K562 (cell line): ENCODE measurements at regions not wholly inside any gene's neighbourhood (a gene's known extent, or its start where the extent isn't known, plus 50 kb on each side); places are given as distances from the start of the nearest gene placed in this dataset.

Experiments
- ATAC-seq: fragments of 200-7000 bp; cut with Tn5 transposase; 3 replicates; pipeline ENCODE4 v1.9.1; 2020; ENCODE audit warnings: moderate library complexity
- BruUV-seq: library from RNA; stranded (reverse); fragments of 400-500 nt; replicated peaks from 2 replicates; lab custom pipeline; 2021; lab: Mats Ljungman, UMichigan
- CTCF ChIA-PET: fragments of 300-600 bp; formaldehyde crosslinking; extraction: SDS; loops from one replicate; lab custom pipeline; 2021; ENCODE audit warnings: low intra/inter-chr PET ratio; lab: Yijun Ruan, JAX
- POLR2A ChIA-PET: fragments of 300-600, 350-650 bp; sonication (Branson Sonifier 250); formaldehyde crosslinking; extraction: SDS; loops from one replicate; lab custom pipeline; 2021; ENCODE audit warnings: antibody characterized with exemption, inconsistent platforms; lab: Yijun Ruan, JAX
- DNase-seq, 4 experiments: peaks; one replicate each; pipeline versions ENCODE4 v3.0.0 to v3.0.0-alpha.2; 2011 to 2018; ENCODE audit warnings: low spot score in 3 of 4, mixed read lengths in 3 of 4; ENCODE audit errors: extremely low read depth in 1 of 4
- FAIRE-seq: peaks from 2 replicates; lab custom pipeline; 2011; peaks lifted over from hg19 to GRCh38; lab: Jason Lieb, UNC
- H2AFZ ChIP-seq: 2 replicates; pipeline ENCODE4 v1.6.0; 2011; ENCODE audit warnings: low read depth, low read length, control low read depth, inconsistent platforms
- H3K27ac ChIP-seq: fragments of 200-600 bp; 3 replicates; pipeline ENCODE4 v1.8.0; 2011; ENCODE audit warnings: low read depth, mild to moderate bottlenecking, control low read depth, inconsistent platforms, low read length, moderate library complexity, mixed read lengths; ENCODE audit errors: extremely low read depth
- H3K27me3 ChIP-seq, 2 experiments: fragments of 300-600 bp in 1 of 2; 2 replicates in 1 of 2; 3 replicates in 1 of 2; pipeline versions ENCODE4 v1.6.0 to v1.8.0; 2011; ENCODE audit warnings: inconsistent platforms in 2 of 2, low read length in 2 of 2, mild to moderate bottlenecking in 1 of 2, mixed read lengths in 1 of 2, moderate library complexity in 1 of 2; ENCODE audit not compliant: control insufficient read depth in 2 of 2, insufficient read depth in 2 of 2
- H3K36me3 ChIP-seq: fragments of 300-600 bp; 3 replicates; pipeline ENCODE4 v1.8.0; 2011; ENCODE audit warnings: mild to moderate bottlenecking, low read length, inconsistent platforms; ENCODE audit not compliant: control insufficient read depth, insufficient read depth
- H3K4me1 ChIP-seq, 2 experiments: fragments of 200-600 bp in 1 of 2; replicated peaks in 1 of 2; 2 replicates in 1 of 2; 3 replicates in 1 of 2; pipeline versions ENCODE4 v1.5.1 to v1.8.0; 2011; ENCODE audit warnings: inconsistent platforms in 2 of 2, low read length in 2 of 2, mild to moderate bottlenecking in 1 of 2, mixed read lengths in 1 of 2, moderate library complexity in 1 of 2; ENCODE audit not compliant: control insufficient read depth in 2 of 2, insufficient read depth in 2 of 2
- H3K4me2 ChIP-seq: 2 replicates; pipeline ENCODE4 v1.6.1; 2011; ENCODE audit warnings: low read length, control low read depth, inconsistent platforms, mixed read lengths; ENCODE audit not compliant: insufficient read depth
- H3K4me3 ChIP-seq: fragments of 200-600 bp; sonication (generic), shearing (Covaris generic); 2 replicates; pipeline ENCODE4 v1.5.1; 2016; ENCODE audit warnings: control low read depth, inconsistent platforms
- H3K79me2 ChIP-seq: fragments of 200-600 bp; 3 replicates; pipeline ENCODE4 v1.8.0; 2011; ENCODE audit warnings: low read length, inconsistent platforms; ENCODE audit not compliant: control insufficient read depth, insufficient read depth
- H3K9ac ChIP-seq, 2 experiments: 2 replicates each; pipeline versions ENCODE4 v1.6.0 to v1.6.1; 2011; ENCODE audit warnings: low read depth in 2 of 2, low read length in 2 of 2, control low read depth in 1 of 2, inconsistent platforms in 1 of 2, mild to moderate bottlenecking in 1 of 2, mixed read lengths in 1 of 2; ENCODE audit not compliant: insufficient read depth in 1 of 2
- H3K9me1 ChIP-seq: one replicate; pipeline ENCODE4 v1.6.0; 2011; ENCODE audit warnings: inconsistent platforms, mild to moderate bottlenecking, low read length, moderate library complexity; ENCODE audit not compliant: control insufficient read depth, insufficient read depth
- H3K9me3 ChIP-seq: replicated peaks from 2 replicates; pipeline ENCODE4 v1.5.1; 2011; ENCODE audit warnings: low read depth, low read length, inconsistent platforms; ENCODE audit not compliant: control insufficient read depth, insufficient read depth
- H4K20me1 ChIP-seq: replicated peaks from 2 replicates; pipeline ENCODE4 v1.6.1; 2011; ENCODE audit warnings: low read length, inconsistent platforms, mixed read lengths; ENCODE audit not compliant: control insufficient read depth, insufficient read depth
- CSDE1 ChIP-seq, 2 experiments: fragments of 450-650 bp; IDR thresholded peaks; 2 replicates each; pipeline ENCODE4 v1.6.1; 2016; ENCODE audit warnings: mild to moderate bottlenecking in 1 of 2
- EZH2 ChIP-seq: IDR thresholded peaks from 2 replicates; pipeline ENCODE4 v1.6.1; 2012; ENCODE audit warnings: low read depth, mild to moderate bottlenecking, inconsistent platforms, low read length, borderline replicate concordance
- HDGF ChIP-seq: fragments of 450-650 bp; IDR thresholded peaks from 2 replicates; pipeline ENCODE4 v1.6.1; 2016
- JUNB ChIP-seq: fragments of 450-650 bp; formaldehyde crosslinking; conservative IDR thresholded peaks from 2 replicates; pipeline ENCODE4 v1.4.0; 2020; ENCODE audit warnings: mild to moderate bottlenecking
- MAFF ChIP-seq: IDR thresholded peaks from 2 replicates; pipeline ENCODE4 v1.6.1; 2012; ENCODE audit warnings: low read length, improper control_type of control experiment
- MAFK ChIP-seq: IDR thresholded peaks from 2 replicates; pipeline ENCODE4 v1.6.1; 2011; ENCODE audit warnings: low read length, improper control_type of control experiment
- MED1 ChIP-seq: sonication (generic); formaldehyde crosslinking; IDR thresholded peaks from 2 replicates; pipeline ENCODE4 v1.8.1; 2023; ENCODE audit warnings: missing genetic modification reagents, borderline replicate concordance
- NFE2L1 ChIP-seq: fragments of 450-650 bp; IDR thresholded peaks from 2 replicates; pipeline ENCODE4 v1.6.1; 2016; ENCODE audit warnings: missing genetic modification characterization, low read depth, mild to moderate bottlenecking, missing compliant biosample characterization, moderate library complexity, borderline replicate concordance
- NFRKB ChIP-seq: fragments of 450-650 bp; IDR thresholded peaks from 2 replicates; pipeline ENCODE4 v1.6.1; 2016; ENCODE audit warnings: low read depth
- PHB ChIP-seq: fragments of 250-450 bp; sonication (Bioruptor Pico); IDR thresholded peaks from 2 replicates; pipeline ENCODE4 v1.5.0; 2021
- PRMT5 ChIP-seq: sonication (generic); formaldehyde crosslinking; IDR thresholded peaks from 2 replicates; pipeline ENCODE4 v1.5.0; 2020; ENCODE audit warnings: missing genetic modification reagents
- RFX5 ChIP-seq: IDR thresholded peaks from 2 replicates; pipeline ENCODE4 v1.6.1; 2011; ENCODE audit warnings: low read depth, mild to moderate bottlenecking, improper control_type of control experiment, low read length
- RNF2 ChIP-seq: sonication (generic); IDR thresholded peaks from 2 replicates; pipeline ENCODE4 v1.6.1; 2016
- RUNX1 ChIP-seq: sonication (generic); IDR thresholded peaks from 2 replicates; pipeline ENCODE4 v1.6.1; 2016; ENCODE audit warnings: antibody characterized with exemption, low read depth
- SIN3B ChIP-seq: fragments of 450-650 bp; IDR thresholded peaks from 2 replicates; pipeline ENCODE4 v1.6.1; 2017; ENCODE audit warnings: low read depth, mild to moderate bottlenecking, moderate library complexity
- ZNF41 ChIP-seq: fragments of 250-450 bp; sonication (Bioruptor Pico); conservative IDR thresholded peaks from 2 replicates; pipeline ENCODE4 v1.4.0; 2020; ENCODE audit warnings: mild to moderate bottlenecking
- WGBS: fragments of 100-300 bp; shearing (Covaris generic); methylation state at CpG from one replicate; pipeline ENCODE4 v1.1.6; 2016; ENCODE audit warnings: low coverage, mixed read lengths; ENCODE audit not compliant: insufficient coverage; ENCODE audit errors: missing lambda C conversion rate; 5-methylcytosine and 5-hydroxymethylcytosine counted together
- in situ Hi-C: fragments of 300-500 bp; cut with MboI; formaldehyde crosslinking; loops from 4 replicates; pipeline ENCODE4 v1.15.0; 2018; ENCODE audit warnings: inconsistent platforms, mixed read lengths
- intact Hi-C: fragments of 100-400 bp; cut with micrococcal nuclease; formaldehyde crosslinking; loops from 2 replicates; pipeline ENCODE4 v1.14.2; 2022
- TF ChIP-seq, protein P1 (sequence below): fragments of 150-350 bp; conservative IDR thresholded peaks from 2 replicates; pipeline ENCODE4 v1.6.1; 2014; ENCODE audit warnings: low read length
- TF ChIP-seq, protein P2 (sequence below): sonication (generic); formaldehyde crosslinking; IDR thresholded peaks from 2 replicates; pipeline ENCODE4 v1.9.0; 2022; ENCODE audit warnings: mild to moderate bottlenecking, missing genetic modification reagents

DNA sequence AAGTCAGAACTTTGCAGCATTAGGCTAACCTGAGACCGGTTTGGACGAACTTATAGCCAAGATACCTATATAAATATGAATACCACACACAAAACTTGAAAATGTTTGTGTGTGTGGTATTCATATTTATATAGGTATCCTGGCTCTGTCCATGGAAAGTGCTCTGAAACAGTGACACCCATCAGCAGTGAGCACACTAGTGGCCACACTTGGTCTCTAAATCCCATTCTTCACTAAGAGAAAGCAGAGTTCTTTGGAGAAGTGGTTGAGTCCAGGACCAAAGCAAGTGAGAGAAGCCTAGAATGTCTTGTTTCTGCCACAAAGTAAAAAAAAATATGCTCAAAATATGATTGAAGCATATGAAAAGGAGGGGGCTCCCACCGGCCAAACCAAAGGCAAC lies 146.5 kb downstream of the TWIST2 start:
- Histone ChIP-seq H3K79me2 (no peaks in the 10 kb centered on the region), H3K27ac (no peak overlapping the region), H3K9me1 (no peaks in the 10 kb centered on the region), H3K36me3 (no peaks in the 10 kb centered on the region), H3K4me1 (no peaks in the 10 kb centered on the region), H3K27me3 (peaks cover 2 to 24% of the 10 kb centered on the region in 2 experiments; a peak in 3 of 5 replicates), H3K4me3 (no peak overlapping the region), H2AFZ (no peak overlapping the region), H3K9me3 (no peaks in the 10 kb centered on the region), H3K9ac (no peak overlapping the region), H3K4me2 (no peak overlapping the region), H4K20me1 (no peaks in the 10 kb centered on the region)
- intact Hi-C loops (no loop called here), in situ Hi-C loops (no loop called here)
- FAIRE-seq, result no peak
- 0% methylated on average over 3 of the region's 3 CpGs for WGBS
- ChIA-PET CTCF (no interaction called here), POLR2A (interaction anchor here (0.6 kb wide), 1 partner anchor 11 kb away, joined by 3 read pairs; no protein-coding TSS in a partner anchor)
- TF ChIP-seq NFRKB, result no peak
- no peak for TF ChIP-seq RUNX1
- no peak for TF ChIP-seq SIN3B
- TF ChIP-seq NFE2L1 (tag), result no peak
- TF ChIP-seq RFX5, result no peak
- no peak for TF ChIP-seq HDGF
- no peak for TF ChIP-seq PRMT5 (CRISPR knock-in tag)
- no peak for TF ChIP-seq CSDE1 (IDR thresholded peaks at IDR 0.05)
- no peak for ATAC-seq
- no peak for DNase-seq
- no TSS peak for BruUV-seq

DNA sequence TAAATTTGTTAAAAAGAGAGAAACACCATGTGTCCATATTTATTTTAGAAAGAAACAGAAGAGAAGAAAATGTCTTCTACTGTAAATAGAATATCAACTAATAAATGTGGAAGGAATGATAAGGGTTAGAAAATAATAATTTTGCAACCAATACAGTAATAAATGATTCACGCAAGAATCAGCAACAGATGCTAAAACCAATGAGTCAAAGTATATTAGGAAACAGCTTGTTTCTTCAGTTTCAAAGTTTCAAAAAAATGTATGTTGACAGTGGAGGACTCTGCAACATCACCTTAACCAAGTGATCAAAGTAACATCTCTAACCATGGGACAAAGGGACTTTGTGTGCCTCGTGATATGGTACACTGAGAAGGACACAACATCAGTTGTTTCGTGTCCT lies 147.0 kb downstream of the TWIST2 start:
- Histone ChIP-seq H3K4me1 (no peaks in the 10 kb centered on the region), H3K36me3 (no peaks in the 10 kb centered on the region), H3K9ac (no peak overlapping the region), H3K4me3 (no peak overlapping the region), H3K9me1 (no peaks in the 10 kb centered on the region), H3K27me3 (peaks cover 2 to 24% of the 10 kb centered on the region in 2 experiments; a peak in 3 of 5 replicates), H4K20me1 (no peaks in the 10 kb centered on the region), H3K4me2 (no peak overlapping the region), H3K79me2 (no peaks in the 10 kb centered on the region), H3K9me3 (no peaks in the 10 kb centered on the region), H3K27ac (no peak overlapping the region), H2AFZ (no peak overlapping the region)
- ChIA-PET CTCF (no interaction called here), POLR2A (no interaction called here)
- intact Hi-C loops, result no loop called here
- DNase-seq (no peak), FAIRE-seq (no peak), ATAC-seq (no peak)
- 0% methylated on average over 3 of the region's 3 CpGs for WGBS
- no TSS peak for BruUV-seq
- in situ Hi-C loops, result no loop called here
- TF ChIP-seq JUNB (CRISPR knock-in tag), result no peak
- no peak for TF ChIP-seq PHB (CRISPR knock-in tag)
- TF ChIP-seq MED1, result no peak
- no peak for TF ChIP-seq ZNF41 (CRISPR knock-in tag)
- TF ChIP-seq, protein P1, sequence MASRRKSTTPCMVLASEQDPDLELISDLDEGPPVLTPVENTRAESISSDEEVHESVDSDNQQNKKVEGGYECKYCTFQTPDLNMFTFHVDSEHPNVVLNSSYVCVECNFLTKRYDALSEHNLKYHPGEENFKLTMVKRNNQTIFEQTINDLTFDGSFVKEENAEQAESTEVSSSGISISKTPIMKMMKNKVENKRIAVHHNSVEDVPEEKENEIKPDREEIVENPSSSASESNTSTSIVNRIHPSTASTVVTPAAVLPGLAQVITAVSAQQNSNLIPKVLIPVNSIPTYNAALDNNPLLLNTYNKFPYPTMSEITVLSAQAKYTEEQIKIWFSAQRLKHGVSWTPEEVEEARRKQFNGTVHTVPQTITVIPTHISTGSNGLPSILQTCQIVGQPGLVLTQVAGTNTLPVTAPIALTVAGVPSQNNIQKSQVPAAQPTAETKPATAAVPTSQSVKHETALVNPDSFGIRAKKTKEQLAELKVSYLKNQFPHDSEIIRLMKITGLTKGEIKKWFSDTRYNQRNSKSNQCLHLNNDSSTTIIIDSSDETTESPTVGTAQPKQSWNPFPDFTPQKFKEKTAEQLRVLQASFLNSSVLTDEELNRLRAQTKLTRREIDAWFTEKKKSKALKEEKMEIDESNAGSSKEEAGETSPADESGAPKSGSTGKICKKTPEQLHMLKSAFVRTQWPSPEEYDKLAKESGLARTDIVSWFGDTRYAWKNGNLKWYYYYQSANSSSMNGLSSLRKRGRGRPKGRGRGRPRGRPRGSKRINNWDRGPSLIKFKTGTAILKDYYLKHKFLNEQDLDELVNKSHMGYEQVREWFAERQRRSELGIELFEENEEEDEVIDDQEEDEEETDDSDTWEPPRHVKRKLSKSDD, result no peak
- TF ChIP-seq MAFK, result no peak
- TF ChIP-seq RNF2, result no peak
- TF ChIP-seq EZH2, result no peak
- no peak for TF ChIP-seq MAFF
- TF ChIP-seq, protein P2, sequence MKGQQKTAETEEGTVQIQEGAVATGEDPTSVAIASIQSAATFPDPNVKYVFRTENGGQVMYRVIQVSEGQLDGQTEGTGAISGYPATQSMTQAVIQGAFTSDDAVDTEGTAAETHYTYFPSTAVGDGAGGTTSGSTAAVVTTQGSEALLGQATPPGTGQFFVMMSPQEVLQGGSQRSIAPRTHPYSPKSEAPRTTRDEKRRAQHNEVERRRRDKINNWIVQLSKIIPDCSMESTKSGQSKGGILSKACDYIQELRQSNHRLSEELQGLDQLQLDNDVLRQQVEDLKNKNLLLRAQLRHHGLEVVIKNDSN, result no peak
